ENCODE measurements at regions not wholly inside any gene's neighbourhood (a gene's known extent, or its start where the extent isn't known, plus 50 kb on each side); places are given as distances from the start of the nearest gene placed in this dataset.

GRCh38 chr1:115218034-115218405 lies 120.0 kb downstream of the NGF start (continued):
- TF ChIP-seq TCF12 (IDR thresholded peaks at IDR 0.05; ENCODE audit: low read depth, low read length) (no peak), TBP (IDR thresholded peaks at IDR 0.05; ENCODE audit: low read depth, low read length) (no peak)

All from H1 (cell line).